Smooth muscle cell (in vitro differentiated cells): ENCODE measurements at regions not wholly inside any gene's neighbourhood (a gene's known extent, or its start where the extent isn't known, plus 50 kb on each side); places are given as distances from the start of the nearest gene placed in this dataset.

Source experiments
- DNase-seq: peaks from one replicate; lab custom pipeline; 2025; ENCODE audit not compliant: unreplicated experiment; lab: John Stamatoyannopoulos, UW
- H2AFZ ChIP-seq: fragments of 200-600 bp; sonication (generic); 2 replicates; pipeline ENCODE4 v1.6.0; 2016; ENCODE audit warnings: antibody characterized with exemption, low read depth, mild to moderate bottlenecking
- H3F3A ChIP-seq: fragments of 200-600 bp; sonication (generic); 2 replicates; pipeline ENCODE4 v1.6.0; 2017; ENCODE audit warnings: antibody characterized with exemption, low read depth
- H3K27ac ChIP-seq: fragments of 200-600 bp; sonication (generic); 2 replicates; pipeline ENCODE4 v1.5.1; 2016; ENCODE audit warnings: low read depth, mild to moderate bottlenecking
- H3K27me3 ChIP-seq: fragments of 200-600 bp; sonication (generic); 2 replicates; pipeline ENCODE4 v1.6.1; 2016; ENCODE audit warnings: low read depth, mild to moderate bottlenecking
- H3K36me3 ChIP-seq: fragments of 200-600 bp; sonication (generic); 2 replicates; pipeline ENCODE4 v1.5.1; 2016; ENCODE audit warnings: low read depth
- H3K4me1 ChIP-seq: fragments of 200-600 bp; sonication (generic); 2 replicates; pipeline ENCODE4 v1.5.1; 2016; ENCODE audit warnings: low read depth
- H3K4me2 ChIP-seq: fragments of 200-600 bp; sonication (generic); 2 replicates; pipeline ENCODE4 v1.6.0; 2016; ENCODE audit warnings: mild to moderate bottlenecking
- H3K4me3 ChIP-seq: fragments of 200-600 bp; sonication (generic); 2 replicates; pipeline ENCODE4 v1.5.1; 2016; ENCODE audit warnings: mild to moderate bottlenecking
- H3K79me2 ChIP-seq: fragments of 200-600 bp; sonication (generic); 2 replicates; pipeline ENCODE4 v1.6.0; 2016; ENCODE audit warnings: low read depth, mild to moderate bottlenecking
- H3K9ac ChIP-seq: fragments of 200-600 bp; sonication (generic); 2 replicates; pipeline ENCODE4 v1.6.0; 2016; ENCODE audit warnings: low read depth
- H3K9me3 ChIP-seq: fragments of 200-600 bp; sonication (generic); replicated peaks from 2 replicates; pipeline ENCODE4 v1.5.1; 2016; ENCODE audit warnings: low read depth
- H4K20me1 ChIP-seq: fragments of 200-600 bp; sonication (generic); 2 replicates; pipeline ENCODE4 v1.6.0; 2016; ENCODE audit warnings: low read depth
- CTCF ChIP-seq: fragments of 200-600 bp; sonication (generic); IDR thresholded peaks from 2 replicates; pipeline ENCODE4 v1.5.1; 2017; ENCODE audit warnings: borderline replicate concordance, mild to moderate bottlenecking, antibody characterized with exemption; ENCODE audit not compliant: insufficient read depth, poor library complexity, severe bottlenecking
- WGBS: methylation state at CpG from one replicate; pipeline ENCODE4 v1.1.7; 2016; ENCODE audit warnings: low lambda C conversion rate; 5-methylcytosine and 5-hydroxymethylcytosine counted together

GRCh38 chr13:85436029-85436428 is 363.2 kb downstream of the SLITRK6 start:
- no peak for DNase-seq
- Histone ChIP-seq H3K9me3 (no peaks in the 10 kb centered on the region), H3F3A (no peaks in the 10 kb centered on the region), H3K79me2 (no peaks in the 10 kb centered on the region), H3K27me3 (no peaks in the 10 kb centered on the region), H3K9ac (no peak overlapping the region), H4K20me1 (no peaks in the 10 kb centered on the region), H3K36me3 (no peaks in the 10 kb centered on the region), H2AFZ (no peak overlapping the region), H3K4me2 (no peak overlapping the region), H3K27ac (no peak overlapping the region), H3K4me3 (no peak overlapping the region), H3K4me1 (no peaks in the 10 kb centered on the region)
- TF ChIP-seq CTCF, result no peak
- 91% methylated on average over 1 of the region's 1 CpG for WGBS

GRCh38 chr13:85434927-85435326 is 364.3 kb downstream of the SLITRK6 start:
- no peak for DNase-seq
- no peaks in the 10 kb centered on the region for H4K20me1 ChIP-seq
- TF ChIP-seq CTCF, result no peak
- H3K4me3 ChIP-seq, result no peak overlapping the region
- no peaks in the 10 kb centered on the region for H3K9me3 ChIP-seq
- H3K4me1 ChIP-seq, result no peaks in the 10 kb centered on the region
- no peak overlapping the region for H3K4me2 ChIP-seq
- no peaks in the 10 kb centered on the region for H3K36me3 ChIP-seq
- no peak overlapping the region for H2AFZ ChIP-seq
- H3K9ac ChIP-seq, result no peak overlapping the region
- H3K27me3 ChIP-seq, result no peaks in the 10 kb centered on the region
- no peak overlapping the region for H3K27ac ChIP-seq
- H3K79me2 ChIP-seq, result no peaks in the 10 kb centered on the region
- H3F3A ChIP-seq, result no peaks in the 10 kb centered on the region

GRCh38 chr13:85432881-85433280 is 366.3 kb downstream of the SLITRK6 start:
- H3K27me3 ChIP-seq, result no peaks in the 10 kb centered on the region
- H2AFZ ChIP-seq, result no peak overlapping the region
- H3K79me2 ChIP-seq, result no peaks in the 10 kb centered on the region
- H3K9me3 ChIP-seq, result no peaks in the 10 kb centered on the region
- no peak overlapping the region for H3K4me2 ChIP-seq
- H3K9ac ChIP-seq, result no peak overlapping the region
- no peaks in the 10 kb centered on the region for H4K20me1 ChIP-seq
- no peak overlapping the region for H3K27ac ChIP-seq
- no peaks in the 10 kb centered on the region for H3K36me3 ChIP-seq
- no peak for TF ChIP-seq CTCF
- H3K4me3 ChIP-seq, result no peak overlapping the region
- no peaks in the 10 kb centered on the region for H3K4me1 ChIP-seq
- DNase-seq, result no peak
- no peaks in the 10 kb centered on the region for H3F3A ChIP-seq

GRCh38 chr13:85431720-85432119 is 367.5 kb downstream of the SLITRK6 start:
- TF ChIP-seq CTCF, result no peak
- H3K9ac ChIP-seq, result no peak overlapping the region
- no peaks in the 10 kb centered on the region for H3K36me3 ChIP-seq
- DNase-seq, result no peak
- H3K4me1 ChIP-seq, result no peaks in the 10 kb centered on the region
- no peaks in the 10 kb centered on the region for H4K20me1 ChIP-seq
- H2AFZ ChIP-seq, result no peak overlapping the region
- no peaks in the 10 kb centered on the region for H3K27me3 ChIP-seq
- no peaks in the 10 kb centered on the region for H3K9me3 ChIP-seq
- no peaks in the 10 kb centered on the region for H3F3A ChIP-seq
- H3K79me2 ChIP-seq, result no peaks in the 10 kb centered on the region
- no peak overlapping the region for H3K4me3 ChIP-seq
- H3K27ac ChIP-seq, result no peak overlapping the region
- 97% methylated on average over 9 of the region's 9 CpGs for WGBS
- no peak overlapping the region for H3K4me2 ChIP-seq
